Glutamatergic neuron (in vitro differentiated cells): ENCODE measurements at regions not wholly inside any gene's neighbourhood (a gene's known extent, or its start where the extent isn't known, plus 50 kb on each side); places are given as distances from the start of the nearest gene placed in this dataset.

Source experiments
- DNase-seq: peaks from one replicate; pipeline ENCODE4 v3.0.0; 2022
- H3K27ac Mint-ChIP-seq: one replicate; pipeline ENCODE4 v1.8.0; 2020; ENCODE audit warnings: mild to moderate bottlenecking, mixed read lengths, inconsistent platforms; ENCODE audit not compliant: unreplicated experiment
- H3K27me3 Mint-ChIP-seq: one replicate; pipeline ENCODE4 v1.8.0; 2020; ENCODE audit warnings: mild to moderate bottlenecking, moderate library complexity, mixed read lengths, inconsistent platforms; ENCODE audit not compliant: unreplicated experiment
- H3K36me3 Mint-ChIP-seq: one replicate; pipeline ENCODE4 v1.8.0; 2020; ENCODE audit warnings: mild to moderate bottlenecking, mixed read lengths, inconsistent platforms; ENCODE audit not compliant: unreplicated experiment
- H3K4me1 Mint-ChIP-seq: one replicate; pipeline ENCODE4 v1.8.0; 2020; ENCODE audit warnings: mild to moderate bottlenecking, low read depth, mixed read lengths, inconsistent platforms; ENCODE audit not compliant: unreplicated experiment
- H3K4me3 Mint-ChIP-seq: one replicate; pipeline ENCODE4 v1.8.0; 2020; ENCODE audit warnings: mild to moderate bottlenecking, mixed read lengths, inconsistent platforms; ENCODE audit not compliant: unreplicated experiment
- H3K9me3 Mint-ChIP-seq: one replicate; pipeline ENCODE4 v1.8.0; 2020; ENCODE audit warnings: mild to moderate bottlenecking, moderate library complexity, mixed read lengths, inconsistent platforms; ENCODE audit not compliant: unreplicated experiment
- CTCF ChIP-seq: fragments of 200-600 bp; sonication (generic); IDR thresholded peaks from one replicate; pipeline ENCODE4 v1.5.0; 2021; ENCODE audit not compliant: partially characterized antibody, unreplicated experiment

DNA sequence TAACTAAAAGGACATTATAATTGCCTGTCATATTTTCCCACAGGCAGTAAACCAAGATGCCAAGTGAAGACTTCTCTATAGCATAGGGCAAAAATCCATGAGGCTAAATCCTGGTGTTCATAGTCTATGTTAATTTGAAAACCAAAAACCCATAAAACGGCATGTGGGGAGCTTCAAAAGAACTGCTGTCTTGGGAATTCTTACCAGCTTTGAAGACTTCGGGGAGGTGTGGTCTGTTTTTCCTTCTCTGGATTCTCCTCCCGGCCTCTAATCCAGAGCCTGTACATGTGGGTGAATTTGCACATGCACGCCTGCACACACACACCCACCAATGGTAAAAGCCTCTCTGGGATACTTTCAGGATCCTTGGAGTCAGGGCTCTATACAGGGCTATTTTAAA, 61.9 kb upstream of the IFNG-AS1 start:
- no peak for TF ChIP-seq CTCF

DNA sequence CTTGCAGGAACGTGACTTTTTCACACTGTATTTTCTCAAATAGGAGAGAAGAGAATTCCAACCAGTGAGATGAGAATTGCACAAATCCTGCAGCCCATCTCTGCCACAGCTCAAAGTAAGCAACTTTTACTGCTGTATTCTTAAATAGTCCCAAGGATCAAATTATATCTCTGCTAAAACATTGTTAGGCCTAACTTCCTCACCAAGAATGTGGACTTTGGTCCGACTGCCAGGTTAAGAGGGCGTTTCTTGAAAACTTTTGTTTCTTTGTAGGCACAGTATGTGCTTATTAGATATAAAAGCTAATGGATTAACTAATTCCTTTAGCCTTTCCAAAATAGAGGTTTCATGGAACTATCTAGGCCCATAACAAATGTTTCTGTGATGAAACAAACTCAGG, 61.4 kb upstream of the IFNG-AS1 start:
- TF ChIP-seq CTCF = no peak
- H3K9me3 Mint-ChIP-seq = no peaks in the 10 kb centered on the region
- H3K27ac Mint-ChIP-seq = no peak overlapping the region
- no peak for DNase-seq
- no peaks in the 10 kb centered on the region for H3K4me1 Mint-ChIP-seq
- H3K27me3 Mint-ChIP-seq = no peaks in the 10 kb centered on the region
- H3K36me3 Mint-ChIP-seq = no peaks in the 10 kb centered on the region
- H3K4me3 Mint-ChIP-seq = no peak overlapping the region

More for the DNA sequence above, 61.9 kb upstream of the IFNG-AS1 start:
- no peak for DNase-seq
- Mint-ChIP-seq H3K27ac (no peak overlapping the region), H3K36me3 (no peaks in the 10 kb centered on the region), H3K9me3 (no peaks in the 10 kb centered on the region), H3K27me3 (no peaks in the 10 kb centered on the region), H3K4me3 (no peak overlapping the region), H3K4me1 (no peaks in the 10 kb centered on the region)

DNA sequence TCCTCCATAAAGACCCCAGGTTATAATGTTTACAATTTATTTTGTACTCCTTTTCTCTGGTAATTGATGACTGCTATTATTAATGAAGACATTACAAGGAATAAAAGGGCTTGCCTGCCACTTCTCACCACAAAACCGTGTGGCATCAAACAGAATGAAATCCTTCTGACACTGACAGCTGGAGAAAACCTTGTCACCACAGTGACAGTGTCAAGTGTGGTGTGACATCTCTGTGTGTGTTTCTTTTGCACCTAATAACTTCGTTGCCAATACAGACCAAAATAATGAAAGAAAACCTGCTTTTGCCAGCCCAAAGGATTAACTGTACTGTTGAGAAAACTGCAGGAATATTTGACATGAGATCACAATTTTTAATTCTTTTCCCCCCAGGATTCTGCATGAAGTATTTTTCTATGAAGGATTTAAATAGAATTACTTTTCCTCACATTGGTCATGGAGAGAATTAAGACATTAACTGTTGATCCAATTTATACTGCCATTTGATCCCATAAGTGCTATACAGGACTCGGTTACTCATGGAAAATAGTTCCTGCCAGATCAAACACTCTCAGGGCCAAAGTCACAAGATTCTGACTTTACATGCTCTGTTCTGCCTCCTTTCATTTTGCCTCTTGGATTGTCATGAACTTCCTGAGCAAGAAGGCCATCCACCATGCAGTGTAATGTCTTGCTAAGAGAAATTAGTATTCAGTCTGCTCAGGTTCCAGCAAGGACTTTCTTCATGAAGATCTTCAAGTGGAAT, 60.4 kb upstream of the IFNG-AS1 start:
- Mint-ChIP-seq H3K4me3 (no peak overlapping the region), H3K27me3 (no peaks in the 10 kb centered on the region), H3K4me1 (no peaks in the 10 kb centered on the region), H3K9me3 (no peaks in the 10 kb centered on the region), H3K36me3 (no peaks in the 10 kb centered on the region), H3K27ac (no peak overlapping the region)
- DNase-seq = no peak
- TF ChIP-seq CTCF = no peak

DNA sequence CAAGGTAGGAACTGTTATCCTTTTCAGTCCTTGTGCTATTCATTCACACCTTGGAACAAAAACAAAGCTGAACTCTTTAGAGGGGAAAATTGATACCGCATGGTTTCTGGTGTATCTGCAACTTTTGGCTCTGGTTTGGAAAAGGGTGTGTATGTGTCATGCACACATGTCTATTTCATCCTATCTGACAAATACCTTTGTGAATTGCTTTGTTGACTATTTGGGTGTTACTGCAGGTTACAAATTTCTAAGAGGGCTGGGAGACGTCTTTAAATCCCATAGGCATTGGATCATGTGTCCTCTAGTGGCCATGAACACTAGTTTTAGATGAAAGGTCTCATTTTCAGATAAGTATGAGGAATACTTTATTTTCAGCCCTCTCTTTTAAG, 59.9 kb upstream of the IFNG-AS1 start:
- H3K27ac Mint-ChIP-seq = no peak overlapping the region

More for the DNA sequence above, 59.9 kb upstream of the IFNG-AS1 start:
- Mint-ChIP-seq H3K9me3 (no peaks in the 10 kb centered on the region), H3K4me3 (no peak overlapping the region), H3K36me3 (no peaks in the 10 kb centered on the region), H3K4me1 (no peaks in the 10 kb centered on the region), H3K27me3 (no peaks in the 10 kb centered on the region)
- no peak for DNase-seq
- no peak for TF ChIP-seq CTCF
